HepG2 (cell line): ENCODE measurements at regions not wholly inside any gene's neighbourhood (a gene's known extent, or its start where the extent isn't known, plus 50 kb on each side); places are given as distances from the start of the nearest gene placed in this dataset.

Source experiments
- ATF2 ChIP-seq: sonication (generic); formaldehyde crosslinking; IDR thresholded peaks from 2 replicates; pipeline ENCODE4 v1.4.0; 2020; ENCODE audit warnings: missing genetic modification reagents
- GTF2F1 ChIP-seq: fragments of 150-350 bp; IDR thresholded peaks from 2 replicates; pipeline ENCODE4 v1.6.1; 2014; ENCODE audit warnings: low read length
- JUN ChIP-seq: sonication (generic); formaldehyde crosslinking; IDR thresholded peaks from 2 replicates; pipeline ENCODE4 v1.4.0; 2020; ENCODE audit warnings: mild to moderate bottlenecking, missing genetic modification reagents
- MXI1 ChIP-seq: IDR thresholded peaks from 3 replicates; pipeline ENCODE4 v1.6.1; 2012; ENCODE audit warnings: low read depth, low read length, inconsistent platforms, borderline replicate concordance
- NCOA1 ChIP-seq: sonication (generic); formaldehyde crosslinking; IDR thresholded peaks from 2 replicates; pipeline ENCODE4 v1.9.0; 2021; ENCODE audit warnings: missing genetic modification reagents
- TEAD2 ChIP-seq: sonication (generic); formaldehyde crosslinking; IDR thresholded peaks from 2 replicates; pipeline ENCODE4 v1.9.0; 2021; ENCODE audit warnings: missing genetic modification reagents
- TP53 ChIP-seq: sonication (generic); formaldehyde crosslinking; conservative IDR thresholded peaks from 2 replicates; pipeline ENCODE4 v1.4.0; 2020; ENCODE audit warnings: missing genetic modification reagents
- ZBTB7A ChIP-seq: sonication (generic); formaldehyde crosslinking; IDR thresholded peaks from 2 replicates; pipeline ENCODE4 v1.8.0; 2022; ENCODE audit warnings: mild to moderate bottlenecking, missing genetic modification reagents
- ZNF564 ChIP-seq: sonication (generic); formaldehyde crosslinking; IDR thresholded peaks from 2 replicates; pipeline ENCODE4 v1.8.1; 2023; ENCODE audit warnings: mild to moderate bottlenecking, missing genetic modification reagents
- ZNF567 ChIP-seq: sonication (generic); formaldehyde crosslinking; IDR thresholded peaks from 2 replicates; pipeline ENCODE4 v1.8.1; 2023; ENCODE audit warnings: mild to moderate bottlenecking, missing genetic modification reagents, borderline replicate concordance

- no peak for TF ChIP-seq TEAD2
- no peak for TF ChIP-seq ZNF567 (CRISPR knock-in tag)
- no peak for TF ChIP-seq GTF2F1
- TF ChIP-seq NCOA1 (CRISPR knock-in tag), result no peak
- TF ChIP-seq ZBTB7A (CRISPR knock-in tag), result no peak
- TF ChIP-seq JUN (CRISPR knock-in tag), result no peak
- no peak for TF ChIP-seq ZNF564
- no peak for TF ChIP-seq ATF2 (CRISPR knock-in tag)
- TF ChIP-seq MXI1, result no peak
- TF ChIP-seq TP53 (CRISPR knock-in tag), result no peak
Observed at GRCh38 chr16:49057391-49057790, 224.2 kb downstream of the CBLN1 start.
